HG03097 (cell line): ENCODE measurements at regions not wholly inside any gene's neighbourhood (a gene's known extent, or its start where the extent isn't known, plus 50 kb on each side); places are given as distances from the start of the nearest gene placed in this dataset.

ENCODE experiments used
- ATAC-seq: cut with Tn5 transposase; IDR thresholded peaks from one replicate; pipeline ENCODE4 v1.9.1; 2021; ENCODE audit not compliant: unreplicated experiment, low FRiP score

GRCh38 chr6:105748737-105749161, 337.4 kb upstream of the PRDM1 start:
- no peak for ATAC-seq

DNA sequence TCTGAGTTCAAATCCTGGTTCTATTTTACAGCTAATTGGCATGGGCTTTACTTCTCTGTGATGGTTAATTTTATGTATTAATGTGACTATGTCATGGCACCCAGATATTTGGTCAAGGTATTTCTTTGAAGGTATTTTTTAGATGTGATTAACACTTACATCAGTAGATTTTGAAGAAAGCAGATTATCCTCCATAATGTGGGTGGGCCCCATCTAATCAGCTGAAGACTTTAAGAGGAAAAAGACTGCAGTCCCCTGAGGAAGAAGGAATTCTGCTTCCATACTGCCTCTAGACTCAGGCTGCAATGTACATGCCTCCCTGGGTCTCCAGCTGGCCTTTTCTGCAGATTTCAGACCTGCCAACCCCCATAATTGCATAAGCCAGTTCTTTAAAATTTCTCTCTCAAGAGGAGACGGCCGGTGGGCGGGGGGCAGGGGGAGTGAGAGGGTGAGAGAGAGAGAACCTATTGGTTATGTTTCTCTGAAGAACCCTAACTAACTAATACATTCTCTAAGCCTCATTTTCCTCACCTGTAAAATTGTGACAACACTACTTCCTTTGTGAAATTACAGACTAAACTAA, 338.2 kb upstream of the PRDM1 start:
- ATAC-seq, result no peak

DNA sequence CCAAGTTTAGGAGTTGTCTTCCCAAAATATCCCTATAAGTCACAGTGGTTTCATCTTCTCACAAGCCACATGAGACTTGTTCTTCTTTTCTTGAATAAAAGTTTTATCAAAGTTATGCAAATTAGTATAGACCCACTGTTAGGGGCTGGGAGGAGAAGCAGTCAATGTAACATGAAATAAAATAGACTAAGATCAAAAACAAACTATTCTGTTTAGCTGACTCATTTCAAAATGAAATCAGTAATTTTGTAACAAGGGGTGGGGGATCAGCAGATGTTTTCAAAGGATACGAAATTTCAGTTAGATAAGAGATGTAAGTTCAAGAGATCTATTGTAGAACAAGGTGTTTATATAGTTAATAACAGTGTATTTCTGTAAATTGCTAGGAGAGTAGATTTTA, 339.6 kb upstream of the PRDM1 start:
- ATAC-seq, result no peak

DNA sequence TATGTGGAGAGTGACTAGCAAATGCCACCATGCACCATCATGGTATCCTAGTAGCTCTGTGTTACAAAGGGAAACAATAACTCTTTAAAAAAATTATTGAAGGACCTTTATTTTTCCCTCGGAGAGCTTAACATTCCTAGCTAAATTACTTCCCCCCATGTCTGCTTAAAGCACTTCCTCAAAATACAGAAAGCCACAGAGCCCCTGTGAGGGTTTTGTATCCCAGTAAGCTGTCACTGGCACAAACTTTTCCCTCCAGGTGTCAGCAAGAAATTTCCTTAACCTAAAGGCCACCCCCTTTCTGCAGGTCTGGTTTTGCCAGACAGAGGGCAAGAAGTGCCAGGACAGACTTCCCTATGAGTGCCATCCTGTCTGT, 340.0 kb upstream of the PRDM1 start:
- no peak for ATAC-seq

DNA sequence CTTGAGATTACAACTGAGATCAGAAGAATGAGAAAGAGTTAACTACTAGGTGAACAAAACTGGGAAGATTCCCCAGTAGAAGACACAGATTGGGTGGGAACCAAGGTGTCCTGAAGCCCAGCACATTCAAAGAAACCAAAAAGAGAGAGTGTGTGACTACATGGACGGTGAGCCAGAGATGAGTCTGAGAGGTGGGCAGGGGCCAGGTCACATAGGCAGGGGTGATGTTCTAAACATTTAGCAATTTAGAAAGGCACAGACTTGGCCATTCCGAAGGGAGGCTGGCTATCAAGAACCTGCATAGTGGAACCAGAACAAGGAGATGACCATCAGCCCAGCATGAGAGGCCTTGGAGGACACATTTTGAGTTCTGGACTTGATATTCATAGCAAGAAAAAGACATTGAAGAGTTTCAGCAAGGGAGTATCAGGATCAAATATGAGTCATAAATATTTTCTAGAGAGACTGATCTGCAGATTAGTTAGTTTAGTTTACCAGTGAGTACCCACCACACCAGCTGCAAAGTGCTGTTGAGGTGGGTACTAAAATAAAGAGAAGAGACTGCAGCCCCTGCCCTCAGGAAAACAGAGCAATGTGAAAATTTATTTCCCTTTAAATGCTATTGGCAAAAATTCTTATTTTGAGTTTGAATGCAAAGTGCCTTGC, 340.5 kb upstream of the PRDM1 start:
- ATAC-seq, result no peak

GRCh38 chr6:105744815-105745214, 341.3 kb upstream of the PRDM1 start:
- no peak for ATAC-seq

GRCh38 chr6:105740946-105741645, 338.2 kb upstream of the PREP start:
- no peak for ATAC-seq

- no peak for ATAC-seq
These were observed 336.9 kb upstream of the PREP start for GRCh38 chr6:105739764-105740163.

- ATAC-seq, result no peak
These were observed 330.8 kb upstream of the PREP start for GRCh38 chr6:105733556-105734162.

DNA sequence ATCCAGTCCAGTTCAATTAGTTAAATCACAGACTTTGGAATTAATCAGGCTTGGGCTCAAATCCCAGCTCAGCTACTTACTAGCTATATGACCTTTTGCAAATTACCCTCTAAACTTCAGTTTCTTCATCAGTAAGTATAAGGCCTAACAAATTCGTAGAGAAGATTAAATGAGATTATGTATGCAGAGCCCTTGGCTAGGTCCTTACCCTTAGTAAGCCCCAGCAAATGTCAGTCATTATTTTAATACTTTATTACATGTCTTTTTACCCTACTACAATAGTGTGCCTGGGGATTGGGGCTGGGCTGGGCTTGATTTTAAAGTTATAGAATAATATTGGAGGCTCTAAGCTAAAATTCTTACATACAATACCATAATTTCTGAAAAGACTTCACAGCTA, 326.1 kb upstream of the PREP start:
- no peak for ATAC-seq

- no peak for ATAC-seq
These were observed 324.2 kb upstream of the PREP start for GRCh38 chr6:105726902-105727655.

- ATAC-seq, result no peak
These were observed 312.0 kb upstream of the PREP start for GRCh38 chr6:105714846-105715245.

GRCh38 chr6:105713474-105714118, 310.7 kb upstream of the PREP start:
- no peak for ATAC-seq

DNA sequence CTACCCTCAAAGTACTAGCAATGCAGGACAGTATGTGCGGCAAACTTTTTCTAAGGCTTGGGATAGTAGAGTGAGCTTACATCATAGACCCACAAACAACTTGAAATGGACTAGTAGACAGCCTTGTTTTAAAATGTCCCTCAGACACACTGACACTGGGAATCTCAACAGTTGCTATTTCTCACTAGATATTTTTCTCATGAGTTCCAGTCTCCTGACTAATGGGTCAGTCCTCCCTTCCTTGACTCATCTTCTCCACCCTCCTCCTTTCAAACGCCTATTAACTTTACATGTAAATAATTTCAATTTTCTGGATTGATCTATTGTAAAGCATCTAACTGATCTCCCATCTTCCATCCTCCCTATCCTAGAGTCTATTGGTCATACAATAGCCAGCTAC, 308.3 kb upstream of the PREP start:
- ATAC-seq, result no peak

GRCh38 chr6:105705608-105706007, 302.7 kb upstream of the PREP start:
- ATAC-seq, result no peak

DNA sequence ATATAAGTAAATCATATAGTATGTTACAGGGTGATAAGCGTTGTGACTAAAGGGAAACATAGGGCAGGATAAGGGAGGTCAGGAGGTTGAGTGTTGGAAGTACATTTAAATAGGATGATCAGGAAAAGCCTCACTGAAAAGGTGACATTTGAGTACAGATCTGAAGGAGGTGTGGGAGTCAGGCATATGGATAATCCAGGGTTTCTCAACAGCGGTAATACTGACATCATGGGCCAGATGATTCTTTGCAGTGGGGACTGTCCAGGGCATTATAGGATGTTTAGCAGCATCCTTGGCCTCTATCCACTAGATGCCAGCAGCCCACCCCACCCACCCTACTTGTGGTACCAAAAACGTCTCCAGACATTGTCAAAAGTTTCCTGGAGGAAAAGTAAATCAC, 292.6 kb upstream of the PREP start:
- no peak for ATAC-seq

DNA sequence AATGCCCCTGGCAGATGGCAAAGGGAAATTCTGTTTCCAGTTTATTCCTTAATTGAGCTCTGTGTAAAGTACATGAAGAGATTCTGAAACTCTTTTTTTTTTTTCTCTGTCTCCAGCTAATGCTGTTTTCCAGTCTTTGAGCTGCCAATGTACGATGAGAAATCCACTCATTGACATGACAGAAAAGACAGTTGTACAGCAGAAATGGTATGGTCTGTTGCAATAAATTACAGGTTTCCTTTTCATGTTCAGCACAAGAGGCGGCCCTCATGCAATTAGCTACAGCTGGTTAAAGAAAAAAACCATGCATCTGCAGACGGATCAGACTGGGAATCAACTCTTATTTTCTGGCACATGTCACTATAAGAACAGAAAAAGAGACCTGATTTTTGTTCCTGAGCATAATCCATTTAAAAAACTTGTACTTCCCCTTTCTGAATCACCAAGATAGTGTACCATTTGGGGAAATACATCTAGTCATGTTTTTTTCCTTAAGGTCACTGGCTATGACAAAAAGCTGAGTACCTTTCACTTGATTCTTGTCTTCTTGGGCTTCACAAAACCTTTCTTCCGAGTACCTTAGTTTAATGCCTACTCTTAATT, 289.8 kb upstream of the PREP start:
- no peak for ATAC-seq

- no peak for ATAC-seq
These were observed 289.1 kb upstream of the PREP start for GRCh38 chr6:105691971-105692370.

DNA sequence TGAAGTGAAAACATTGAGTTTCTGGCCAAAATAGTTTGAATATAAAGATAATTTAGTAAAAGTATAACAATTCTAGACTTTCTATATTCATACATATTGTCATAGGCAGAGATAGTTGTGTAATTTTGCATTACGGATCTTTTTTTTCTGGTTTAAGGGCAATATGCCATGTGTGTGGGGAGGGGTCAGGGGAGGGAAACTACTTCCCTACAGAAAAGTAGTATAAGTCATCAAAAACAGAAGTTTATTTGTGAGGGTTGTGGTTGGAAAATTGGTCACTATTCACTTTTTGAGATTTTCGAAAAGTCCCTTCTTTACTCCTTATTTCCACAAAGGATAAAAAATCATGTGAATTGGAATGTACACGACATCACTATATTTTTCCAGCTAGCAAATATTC, 288.2 kb upstream of the PREP start:
- ATAC-seq, result no peak

DNA sequence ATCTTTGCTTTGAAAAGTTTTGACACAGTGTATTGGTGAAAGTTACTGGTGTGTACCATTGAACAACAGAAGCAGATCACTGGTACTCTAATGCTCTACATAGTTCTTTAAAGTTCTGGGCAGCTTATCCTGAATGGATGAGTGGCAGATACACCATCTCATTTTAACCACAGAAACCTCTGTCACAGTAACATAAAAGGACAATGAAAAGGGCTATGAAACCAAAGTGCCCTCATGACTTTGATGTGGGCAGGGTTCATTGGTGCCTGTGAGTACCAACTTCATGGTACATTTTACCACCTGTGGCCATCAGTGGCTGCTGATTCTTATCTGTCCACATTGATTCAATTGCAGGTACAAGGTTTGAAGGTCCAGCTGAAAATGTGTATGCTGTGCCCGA, 285.7 kb upstream of the PREP start:
- no peak for ATAC-seq
